ENCODE measurements at regions not wholly inside any gene's neighbourhood (a gene's known extent, or its start where the extent isn't known, plus 50 kb on each side); places are given as distances from the start of the nearest gene placed in this dataset.

DNA sequence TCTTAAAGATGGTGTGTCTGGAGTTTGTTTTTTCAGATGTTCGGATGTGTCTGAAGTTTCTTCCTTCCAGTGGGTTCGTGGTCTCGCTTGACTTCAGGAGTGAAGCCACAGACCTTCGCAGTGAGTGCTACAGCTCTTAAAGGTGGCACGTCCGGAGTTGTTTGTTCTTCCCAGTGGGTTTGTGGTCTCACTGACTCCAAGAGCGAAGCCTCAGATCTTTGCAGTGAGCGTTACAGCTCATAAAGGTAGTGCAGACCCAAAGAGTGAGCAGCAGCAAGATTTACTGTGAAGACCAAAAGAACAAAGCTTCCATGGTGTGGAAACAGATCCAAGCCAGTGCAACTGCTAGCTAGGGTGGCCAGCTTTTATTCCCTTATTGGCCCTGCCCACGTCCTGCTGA, 1430.4 kb upstream of the B3GALT2 start:
- H3K4me1 ChIP-seq (ENCODE audit: insufficient read depth): no peaks in the 10 kb centered on the region
- no peak overlapping the region for H3K4me2 ChIP-seq
- 86% methylated on average over 9 of the region's 9 CpGs for WGBS (ENCODE audit: low lambda C conversion rate, missing lambda C conversion rate)
- no peak overlapping the region for H2AFZ ChIP-seq
- no peaks in the 10 kb centered on the region for H3K9me2 ChIP-seq (replicated peaks; ENCODE audit: insufficient read depth)
- no peaks in the 10 kb centered on the region for H3K36me3 ChIP-seq (replicated peaks; ENCODE audit: insufficient read depth, low read depth)
- H3K4me3 ChIP-seq: no peak overlapping the region
- no peak for DNase-seq (ENCODE audit: low spot score)
- no peaks in the 10 kb centered on the region for H3K9me3 ChIP-seq (ENCODE audit: low read depth)
- TF ChIP-seq EZH2phosphoT487 (IDR thresholded peaks at IDR 0.05; ENCODE audit: low read depth, severe bottlenecking, unreplicated experiment) (no peak), EZH2 (IDR thresholded peaks at IDR 0.05; ENCODE audit: borderline replicate concordance) (no peak)
- TF ChIP-seq, protein P1, sequence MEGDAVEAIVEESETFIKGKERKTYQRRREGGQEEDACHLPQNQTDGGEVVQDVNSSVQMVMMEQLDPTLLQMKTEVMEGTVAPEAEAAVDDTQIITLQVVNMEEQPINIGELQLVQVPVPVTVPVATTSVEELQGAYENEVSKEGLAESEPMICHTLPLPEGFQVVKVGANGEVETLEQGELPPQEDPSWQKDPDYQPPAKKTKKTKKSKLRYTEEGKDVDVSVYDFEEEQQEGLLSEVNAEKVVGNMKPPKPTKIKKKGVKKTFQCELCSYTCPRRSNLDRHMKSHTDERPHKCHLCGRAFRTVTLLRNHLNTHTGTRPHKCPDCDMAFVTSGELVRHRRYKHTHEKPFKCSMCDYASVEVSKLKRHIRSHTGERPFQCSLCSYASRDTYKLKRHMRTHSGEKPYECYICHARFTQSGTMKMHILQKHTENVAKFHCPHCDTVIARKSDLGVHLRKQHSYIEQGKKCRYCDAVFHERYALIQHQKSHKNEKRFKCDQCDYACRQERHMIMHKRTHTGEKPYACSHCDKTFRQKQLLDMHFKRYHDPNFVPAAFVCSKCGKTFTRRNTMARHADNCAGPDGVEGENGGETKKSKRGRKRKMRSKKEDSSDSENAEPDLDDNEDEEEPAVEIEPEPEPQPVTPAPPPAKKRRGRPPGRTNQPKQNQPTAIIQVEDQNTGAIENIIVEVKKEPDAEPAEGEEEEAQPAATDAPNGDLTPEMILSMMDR (IDR thresholded peaks at IDR 0.05; ENCODE audit: poor library complexity): no peak
- H3K79me2 ChIP-seq: no peaks in the 10 kb centered on the region
- no peaks in the 10 kb centered on the region for H4K20me1 ChIP-seq (ENCODE audit: insufficient read depth, poor library complexity, severe bottlenecking)
- no peak overlapping the region for H3K27ac ChIP-seq
- no peaks in the 10 kb centered on the region for H3K27me3 ChIP-seq

DNA sequence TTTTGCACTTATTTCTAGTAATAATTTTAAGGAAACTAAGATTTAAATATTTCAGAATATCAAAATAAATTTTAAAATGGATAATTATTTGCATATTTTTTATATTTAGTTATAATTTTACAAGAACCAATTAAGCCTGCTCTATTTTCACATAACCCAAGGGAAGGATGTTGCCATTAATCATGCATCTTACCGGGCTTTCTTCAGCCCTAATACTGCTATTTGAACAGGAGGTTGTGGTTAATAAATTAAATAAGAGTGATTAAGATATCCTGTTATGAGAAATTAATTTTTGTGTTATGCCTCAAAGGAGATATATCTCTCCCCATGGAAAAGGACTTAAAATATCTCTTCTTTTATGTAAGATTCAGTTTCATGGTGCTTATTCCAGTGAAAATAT, 1415.8 kb upstream of the B3GALT2 start:
- Histone ChIP-seq H3K4me2 (no peak overlapping the region), H3K4me3 (no peak overlapping the region), H3K9me3 (ENCODE audit: low read depth) (no peaks in the 10 kb centered on the region), H3K9me2 (replicated peaks; ENCODE audit: insufficient read depth) (no peaks in the 10 kb centered on the region), H4K20me1 (ENCODE audit: insufficient read depth, poor library complexity, severe bottlenecking) (no peaks in the 10 kb centered on the region), H3K79me2 (no peaks in the 10 kb centered on the region), H3K27ac (no peak overlapping the region), H3K36me3 (replicated peaks; ENCODE audit: insufficient read depth, low read depth) (no peaks in the 10 kb centered on the region), H3K27me3 (no peaks in the 10 kb centered on the region), H3K4me1 (ENCODE audit: insufficient read depth) (no peaks in the 10 kb centered on the region), H2AFZ (no peak overlapping the region)
- DNase-seq (ENCODE audit: low spot score): no peak
- WGBS (ENCODE audit: low lambda C conversion rate, missing lambda C conversion rate): 88% methylated on average over 1 of the region's 1 CpG
- no peak for TF ChIP-seq EZH2phosphoT487 (IDR thresholded peaks at IDR 0.05; ENCODE audit: low read depth, severe bottlenecking, unreplicated experiment)
- TF ChIP-seq, protein P1 (IDR thresholded peaks at IDR 0.05; ENCODE audit: poor library complexity): no peak
- TF ChIP-seq EZH2 (IDR thresholded peaks at IDR 0.05; ENCODE audit: borderline replicate concordance): no peak

DNA sequence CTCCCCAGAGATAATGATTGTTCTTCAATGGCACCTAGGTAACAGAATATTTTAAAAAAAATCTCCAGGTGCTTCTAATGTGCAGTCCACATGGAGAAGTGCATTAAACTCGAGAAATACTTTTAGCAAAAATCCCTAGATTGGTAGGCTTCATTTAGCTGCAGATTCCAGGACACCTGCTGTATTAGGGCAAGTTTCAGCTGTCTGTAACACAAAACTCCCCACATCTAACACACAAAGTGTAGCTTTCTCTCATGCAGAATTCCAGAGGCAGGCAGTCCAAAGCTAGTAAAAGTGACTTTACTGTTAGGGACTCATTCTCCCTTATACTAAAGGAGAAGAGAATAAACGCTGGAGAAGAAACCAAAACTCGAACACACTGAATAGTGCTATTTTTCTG, 1414.3 kb upstream of the B3GALT2 start:
- WGBS (ENCODE audit: low lambda C conversion rate, missing lambda C conversion rate): 79% methylated on average over 3 of the region's 3 CpGs
- TF ChIP-seq, protein P1 (IDR thresholded peaks at IDR 0.05; ENCODE audit: poor library complexity): no peak
- TF ChIP-seq EZH2phosphoT487 (IDR thresholded peaks at IDR 0.05; ENCODE audit: low read depth, severe bottlenecking, unreplicated experiment): no peak
- no peak for TF ChIP-seq EZH2 (IDR thresholded peaks at IDR 0.05; ENCODE audit: borderline replicate concordance)
- Histone ChIP-seq H3K79me2 (no peaks in the 10 kb centered on the region), H3K4me3 (no peak overlapping the region), H2AFZ (no peak overlapping the region), H3K9me3 (ENCODE audit: low read depth) (no peaks in the 10 kb centered on the region), H3K36me3 (replicated peaks; ENCODE audit: insufficient read depth, low read depth) (no peaks in the 10 kb centered on the region), H3K27ac (no peak overlapping the region), H3K9me2 (replicated peaks; ENCODE audit: insufficient read depth) (no peaks in the 10 kb centered on the region), H3K4me2 (no peak overlapping the region), H4K20me1 (ENCODE audit: insufficient read depth, poor library complexity, severe bottlenecking) (no peaks in the 10 kb centered on the region), H3K27me3 (no peaks in the 10 kb centered on the region), H3K4me1 (ENCODE audit: insufficient read depth) (no peaks in the 10 kb centered on the region)
- no peak for DNase-seq (ENCODE audit: low spot score)

DNA sequence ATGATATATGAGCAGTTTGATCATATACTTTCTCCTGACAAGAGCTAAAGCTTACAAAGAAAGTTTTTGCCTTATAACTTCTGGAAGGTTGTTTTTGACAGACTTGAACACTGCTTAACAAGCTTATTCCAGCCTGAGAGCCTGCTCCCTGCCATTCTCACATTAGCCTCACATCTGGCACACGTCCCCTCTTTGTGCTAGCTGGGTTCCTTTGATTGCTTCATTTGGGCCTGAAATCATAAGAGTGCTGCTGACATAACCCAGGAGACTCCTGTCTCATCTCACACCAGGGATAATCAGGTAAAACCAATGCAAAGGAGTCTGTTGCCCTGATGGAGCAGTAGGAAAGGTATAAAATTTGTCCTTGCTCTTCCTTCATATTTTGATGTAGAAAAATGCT, 1411.7 kb upstream of the B3GALT2 start:
- Histone ChIP-seq H4K20me1 (ENCODE audit: insufficient read depth, poor library complexity, severe bottlenecking) (no peaks in the 10 kb centered on the region), H3K36me3 (replicated peaks; ENCODE audit: insufficient read depth, low read depth) (no peaks in the 10 kb centered on the region), H3K9me2 (replicated peaks; ENCODE audit: insufficient read depth) (no peaks in the 10 kb centered on the region), H3K4me1 (ENCODE audit: insufficient read depth) (no peaks in the 10 kb centered on the region), H3K4me2 (no peak overlapping the region), H3K4me3 (no peak overlapping the region), H3K79me2 (no peaks in the 10 kb centered on the region), H3K27ac (no peak overlapping the region), H2AFZ (no peak overlapping the region), H3K27me3 (no peaks in the 10 kb centered on the region), H3K9me3 (ENCODE audit: low read depth) (no peaks in the 10 kb centered on the region)
- DNase-seq (ENCODE audit: low spot score): no peak
- 33% methylated on average over 1 of the region's 1 CpG for WGBS (ENCODE audit: low lambda C conversion rate, missing lambda C conversion rate)
- TF ChIP-seq EZH2phosphoT487 (IDR thresholded peaks at IDR 0.05; ENCODE audit: low read depth, severe bottlenecking, unreplicated experiment): no peak
- TF ChIP-seq, protein P1 (IDR thresholded peaks at IDR 0.05; ENCODE audit: poor library complexity): no peak
- TF ChIP-seq EZH2 (IDR thresholded peaks at IDR 0.05; ENCODE audit: borderline replicate concordance): no peak
